Omental fat pad (tissue), 3 donors: ENCODE measurements at regions not wholly inside any gene's neighbourhood (a gene's known extent, or its start where the extent isn't known, plus 50 kb on each side); places are given as distances from the start of the nearest gene placed in this dataset.

ENCODE experiments used
- ATAC-seq: fragments of 150-250 bp; one replicate; pipeline ENCODE4 v1.9.1; 2016; ENCODE audit warnings: mild to moderate bottlenecking, moderate library complexity; ENCODE audit not compliant: low FRiP score
- DNase-seq: peaks from one replicate; pipeline ENCODE4 v3.0.0-alpha.2; 2019; ENCODE audit warnings: low spot score
- CTCF ChIP-seq, 3 donors: fragments of 450-650 bp; IDR thresholded peaks; one replicate each; pipeline ENCODE4 v1.5.1; 2016 to 2017; ENCODE audit warnings: antibody characterized with exemption in 3 of 3, mild to moderate bottlenecking in 3 of 3, moderate library complexity in 2 of 3

- TF ChIP-seq CTCF (IDR thresholded peaks at IDR 0.05): no peak
- DNase-seq: no peak
- no peak for ATAC-seq
Observed at GRCh38 chr11:24372491-24372890, 124.4 kb upstream of the LUZP2 start.

GRCh38 chr11:24373516-24373915 lies 123.3 kb upstream of the LUZP2 start:
- ATAC-seq (no peak), DNase-seq (no peak)
- no peak for TF ChIP-seq CTCF (IDR thresholded peaks at IDR 0.05)

DNA sequence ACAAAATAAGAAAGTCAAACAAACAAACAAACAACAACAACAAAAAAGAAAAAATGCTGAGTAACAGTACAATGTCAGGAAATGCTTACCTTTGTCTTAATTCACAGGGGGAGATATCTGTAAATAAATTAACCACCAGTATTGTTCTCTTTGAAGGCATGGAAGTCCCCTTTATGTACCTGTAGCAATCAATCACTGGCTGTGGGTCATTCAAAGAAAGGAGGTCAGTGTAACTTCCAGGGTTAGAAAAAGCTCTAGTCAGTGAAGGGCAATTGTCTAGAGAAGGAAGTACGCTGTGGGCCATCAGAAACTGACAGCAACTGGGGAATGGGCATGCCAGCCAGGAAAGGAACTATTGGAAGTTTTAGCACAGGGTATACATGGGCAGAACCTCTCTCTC lies 121.5 kb upstream of the LUZP2 start:
- no peak for TF ChIP-seq CTCF (IDR thresholded peaks at IDR 0.05)
- DNase-seq: no peak
- ATAC-seq: no peak

GRCh38 chr11:24375931-24376330 lies 120.9 kb upstream of the LUZP2 start:
- DNase-seq (no peak), ATAC-seq (no peak)
- no peak for TF ChIP-seq CTCF (IDR thresholded peaks at IDR 0.05)

- ATAC-seq (no peak), DNase-seq (no peak)
- no peak for TF ChIP-seq CTCF (IDR thresholded peaks at IDR 0.05)
Observed at GRCh38 chr11:24383137-24383536, 113.7 kb upstream of the LUZP2 start.

DNA sequence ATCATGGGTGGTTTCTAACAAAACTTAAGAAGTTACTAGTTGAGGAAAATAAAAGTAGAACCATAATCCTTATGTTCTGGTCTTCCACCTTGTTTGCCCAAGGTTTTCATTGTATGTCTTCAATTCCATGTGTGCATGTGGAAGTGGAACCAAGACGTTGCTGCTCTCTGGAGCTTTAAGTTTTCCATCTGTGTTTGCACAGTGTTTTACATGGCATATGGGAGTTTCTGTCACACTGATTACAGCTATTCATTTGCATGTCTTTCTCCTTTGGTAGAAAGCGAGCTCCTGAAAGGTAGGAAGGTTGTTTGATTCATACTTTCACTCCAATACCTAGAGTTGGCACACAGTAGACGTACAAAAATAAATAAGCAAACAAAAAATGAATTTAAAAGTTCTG lies 112.6 kb upstream of the LUZP2 start:
- no peak for TF ChIP-seq CTCF (IDR thresholded peaks at IDR 0.05)
- ATAC-seq (no peak), DNase-seq (no peak)

DNA sequence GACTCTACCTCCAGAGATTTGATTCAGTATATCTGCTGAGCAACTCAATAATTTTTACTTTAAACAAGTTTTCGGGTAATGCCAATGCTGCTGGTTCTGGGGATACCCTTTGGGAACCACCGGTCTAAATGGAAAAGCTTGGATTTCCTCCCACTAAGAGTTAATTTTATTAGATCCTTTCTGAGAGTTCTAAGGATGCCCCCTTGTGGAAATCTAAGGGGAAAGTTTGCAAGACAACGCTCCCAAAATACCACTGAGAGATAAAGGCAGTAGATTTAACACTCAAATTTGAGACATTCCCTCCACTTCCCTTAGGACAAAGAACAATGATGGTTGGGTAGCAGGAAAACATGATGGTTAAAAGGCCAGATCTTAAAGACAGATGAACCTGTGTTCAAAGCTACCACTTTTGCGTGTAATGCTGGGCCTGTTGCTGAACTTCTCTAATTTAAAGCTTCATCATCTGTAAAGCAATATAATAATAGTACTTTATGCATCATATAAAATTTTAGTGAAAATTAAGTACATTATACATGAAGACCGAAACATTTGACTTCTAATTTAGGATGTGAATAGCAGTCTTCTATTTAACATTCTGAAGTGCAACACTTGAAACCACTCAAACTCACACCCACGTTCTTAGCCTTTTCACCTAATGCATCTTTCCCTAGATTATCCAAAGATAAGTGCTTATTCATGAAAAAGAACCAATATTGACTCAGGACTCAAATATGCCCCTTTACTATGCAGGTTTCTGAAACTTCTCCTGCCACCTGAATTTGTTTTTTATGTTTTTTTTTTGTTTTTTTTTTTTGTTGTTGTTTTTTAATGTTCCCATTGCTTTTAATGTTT lies 110.1 kb upstream of the LUZP2 start:
- no peak for DNase-seq
- TF ChIP-seq CTCF (IDR thresholded peaks at IDR 0.05): no peak
- no peak for ATAC-seq
